ENCODE measurements at regions not wholly inside any gene's neighbourhood (a gene's known extent, or its start where the extent isn't known, plus 50 kb on each side); places are given as distances from the start of the nearest gene placed in this dataset.

GRCh38 chr5:156019571-156020180, 307.3 kb upstream of the SGCD start:
- Histone ChIP-seq H3K4me3 (ENCODE audit: low read depth, low read length) (no peak overlapping the region), H3K36me3 (no peaks in the 10 kb centered on the region), H3K9me3 (ENCODE audit: severe bottlenecking) (no peaks in the 10 kb centered on the region), H3K27ac (no peak overlapping the region), H3K27me3 (ENCODE audit: insufficient read depth, low read depth, severe bottlenecking) (no peaks in the 10 kb centered on the region)
- TF ChIP-seq CTCF (IDR thresholded peaks at IDR 0.05; ENCODE audit: low read depth, low read length) = no peak
- no peak for DNase-seq

GRCh38 chr5:156020647-156021046, 306.3 kb upstream of the SGCD start:
- H3K4me3 ChIP-seq (ENCODE audit: low read depth, low read length) = no peak overlapping the region
- H3K36me3 ChIP-seq = no peaks in the 10 kb centered on the region
- no peak for TF ChIP-seq CTCF (IDR thresholded peaks at IDR 0.05; ENCODE audit: low read depth, low read length)
- no peaks in the 10 kb centered on the region for H3K9me3 ChIP-seq (ENCODE audit: severe bottlenecking)
- no peak overlapping the region for H3K27ac ChIP-seq
- H3K27me3 ChIP-seq (ENCODE audit: insufficient read depth, low read depth, severe bottlenecking) = no peaks in the 10 kb centered on the region
- DNase-seq = no peak

GRCh38 chr5:156021866-156022265, 305.1 kb upstream of the SGCD start:
- no peak overlapping the region for H3K4me3 ChIP-seq (ENCODE audit: low read depth, low read length)
- no peak for TF ChIP-seq CTCF (IDR thresholded peaks at IDR 0.05; ENCODE audit: low read depth, low read length)

GRCh38 chr5:156025656-156026055, 301.3 kb upstream of the SGCD start:
- TF ChIP-seq CTCF (IDR thresholded peaks at IDR 0.05; ENCODE audit: low read depth, low read length) = no peak
- Histone ChIP-seq H3K4me3 (ENCODE audit: low read depth, low read length) (no peak overlapping the region), H3K27me3 (ENCODE audit: insufficient read depth, low read depth, severe bottlenecking) (no peaks in the 10 kb centered on the region), H3K36me3 (no peaks in the 10 kb centered on the region), H3K27ac (no peak overlapping the region), H3K9me3 (ENCODE audit: severe bottlenecking) (no peaks in the 10 kb centered on the region)
- DNase-seq = no peak

More at GRCh38 chr5:156021866-156022265, 305.1 kb upstream of the SGCD start:
- Histone ChIP-seq H3K36me3 (no peaks in the 10 kb centered on the region), H3K27me3 (ENCODE audit: insufficient read depth, low read depth, severe bottlenecking) (no peaks in the 10 kb centered on the region), H3K9me3 (ENCODE audit: severe bottlenecking) (no peaks in the 10 kb centered on the region), H3K27ac (no peak overlapping the region)
- no peak for DNase-seq

GRCh38 chr5:156031181-156031580, 295.8 kb upstream of the SGCD start:
- no peak for DNase-seq
- no peaks in the 10 kb centered on the region for H3K36me3 ChIP-seq
- H3K27me3 ChIP-seq (ENCODE audit: insufficient read depth, low read depth, severe bottlenecking) = no peaks in the 10 kb centered on the region
- no peak overlapping the region for H3K27ac ChIP-seq
- no peak overlapping the region for H3K4me3 ChIP-seq (ENCODE audit: low read depth, low read length)
- TF ChIP-seq CTCF (IDR thresholded peaks at IDR 0.05; ENCODE audit: low read depth, low read length) = no peak
- no peaks in the 10 kb centered on the region for H3K9me3 ChIP-seq (ENCODE audit: severe bottlenecking)

- Histone ChIP-seq H3K9me3 (ENCODE audit: severe bottlenecking) (no peaks in the 10 kb centered on the region), H3K36me3 (no peaks in the 10 kb centered on the region), H3K27ac (no peak overlapping the region), H3K27me3 (ENCODE audit: insufficient read depth, low read depth, severe bottlenecking) (no peaks in the 10 kb centered on the region), H3K4me3 (ENCODE audit: low read depth, low read length) (no peak overlapping the region)
- no peak for TF ChIP-seq CTCF (IDR thresholded peaks at IDR 0.05; ENCODE audit: low read depth, low read length)
- no peak for DNase-seq
These were observed 290.3 kb upstream of the SGCD start for GRCh38 chr5:156036640-156037039.

Measured in WERI-Rb-1 (cell line).